ENCODE measurements at regions not wholly inside any gene's neighbourhood (a gene's known extent, or its start where the extent isn't known, plus 50 kb on each side); places are given as distances from the start of the nearest gene placed in this dataset.

- no peak for DNase-seq (ENCODE audit: extremely low read depth, low read depth, low spot score)
Measured at GRCh38 chr4:15130441-15130840, 128.2 kb downstream of the CPEB2 start.

- no peak for DNase-seq (ENCODE audit: extremely low read depth, low read depth, low spot score)
Measured at GRCh38 chr4:15131551-15131950, 129.3 kb downstream of the CPEB2 start.

GRCh38 chr4:15132739-15133138, 130.5 kb downstream of the CPEB2 start:
- DNase-seq (ENCODE audit: extremely low read depth, low read depth, low spot score), result no peak

- DNase-seq (ENCODE audit: extremely low read depth, low read depth, low spot score), result no peak
Measured at GRCh38 chr4:15139599-15139998, 137.3 kb downstream of the CPEB2 start.

GRCh38 chr4:15142201-15142600, 139.9 kb downstream of the CPEB2 start:
- no peak for DNase-seq (ENCODE audit: extremely low read depth, low read depth, low spot score)

GRCh38 chr4:15143551-15143950, 141.3 kb downstream of the CPEB2 start:
- DNase-seq (ENCODE audit: extremely low read depth, low read depth, low spot score), result no peak

- no peak for DNase-seq (ENCODE audit: extremely low read depth, low read depth, low spot score)
Measured at GRCh38 chr4:15144249-15144966, 142.1 kb downstream of the CPEB2 start.

- DNase-seq (ENCODE audit: extremely low read depth, low read depth, low spot score), result no peak
Measured at GRCh38 chr4:15144967-15145295, 142.7 kb downstream of the CPEB2 start.

- no peak for DNase-seq (ENCODE audit: extremely low read depth, low read depth, low spot score)
Measured at GRCh38 chr4:15145709-15146108, 143.4 kb downstream of the CPEB2 start.

- no peak for DNase-seq (ENCODE audit: extremely low read depth, low read depth, low spot score)
Measured at GRCh38 chr4:15147714-15148113, 145.4 kb downstream of the CPEB2 start.

- no peak for DNase-seq (ENCODE audit: extremely low read depth, low read depth, low spot score)
Measured at GRCh38 chr4:15148199-15148598, 145.9 kb downstream of the CPEB2 start.

GRCh38 chr4:15148691-15149090, 146.4 kb downstream of the CPEB2 start:
- no peak for DNase-seq (ENCODE audit: extremely low read depth, low read depth, low spot score)

GRCh38 chr4:15149234-15149838, 147.1 kb downstream of the CPEB2 start:
- DNase-seq (ENCODE audit: extremely low read depth, low read depth, low spot score), result no peak

GRCh38 chr4:15149839-15150592, 147.7 kb downstream of the CPEB2 start:
- DNase-seq (ENCODE audit: extremely low read depth, low read depth, low spot score), result no peak

- DNase-seq (ENCODE audit: extremely low read depth, low read depth, low spot score), result no peak
Measured at GRCh38 chr4:15150631-15151030, 148.3 kb downstream of the CPEB2 start.

- DNase-seq (ENCODE audit: extremely low read depth, low read depth, low spot score), result no peak
Measured at GRCh38 chr4:15151033-15151432, 148.8 kb downstream of the CPEB2 start.

- DNase-seq (ENCODE audit: extremely low read depth, low read depth, low spot score), result no peak
Measured at GRCh38 chr4:15153662-15154061, 151.4 kb downstream of the CPEB2 start.

- DNase-seq (ENCODE audit: extremely low read depth, low read depth, low spot score), result no peak
Measured at GRCh38 chr4:15158406-15159091, 156.3 kb downstream of the CPEB2 start.

- no peak for DNase-seq (ENCODE audit: extremely low read depth, low read depth, low spot score)
Measured at GRCh38 chr4:15159477-15160019, 157.3 kb downstream of the CPEB2 start.

- no peak for DNase-seq (ENCODE audit: extremely low read depth, low read depth, low spot score)
Measured at GRCh38 chr4:15161439-15161838, 159.2 kb downstream of the CPEB2 start.

GRCh38 chr4:15162046-15162445, 159.8 kb downstream of the CPEB2 start:
- DNase-seq (ENCODE audit: extremely low read depth, low read depth, low spot score), result no peak

Measured in glomerular endothelial cell (primary cell).